T-helper 2 cell treated with Interferon-gamma antibody and Interleukin-4, amounts not matched to agents 5 μg/mL and 100 μg/mL, for 36 hours (primary cell): ENCODE measurements at regions not wholly inside any gene's neighbourhood (a gene's known extent, or its start where the extent isn't known, plus 50 kb on each side); places are given as distances from the start of the nearest gene placed in this dataset.

Experiments
- DNase-seq: peaks from one replicate; pipeline ENCODE4 v3.0.0; 2021; ENCODE audit warnings: low spot score
- H3K27ac Mint-ChIP-seq: one replicate; pipeline ENCODE4 v1.8.0; 2021; ENCODE audit warnings: mild to moderate bottlenecking, mixed read lengths
- H3K27me3 Mint-ChIP-seq: one replicate; pipeline ENCODE4 v1.8.0; 2021; ENCODE audit warnings: low read depth, mixed read lengths
- H3K36me3 Mint-ChIP-seq: one replicate; pipeline ENCODE4 v1.8.0; 2021; ENCODE audit warnings: low read depth, mixed read lengths
- H3K4me1 Mint-ChIP-seq: one replicate; pipeline ENCODE4 v1.8.0; 2021; ENCODE audit warnings: low read depth, mixed read lengths
- H3K4me3 Mint-ChIP-seq: one replicate; pipeline ENCODE4 v1.8.0; 2022; ENCODE audit warnings: mild to moderate bottlenecking, moderate library complexity, mixed read lengths
- H3K9me3 Mint-ChIP-seq: one replicate; pipeline ENCODE4 v1.8.0; 2021; ENCODE audit warnings: mixed read lengths

GRCh38 chr2:118622108-118622507, 225.3 kb downstream of the EN1 start:
- no peaks in the 10 kb centered on the region for H3K36me3 Mint-ChIP-seq
- H3K27me3 Mint-ChIP-seq, result no peaks in the 10 kb centered on the region
- H3K4me3 Mint-ChIP-seq, result no peak overlapping the region
- H3K9me3 Mint-ChIP-seq, result no peaks in the 10 kb centered on the region
- no peak overlapping the region for H3K27ac Mint-ChIP-seq
- DNase-seq, result no peak
- H3K4me1 Mint-ChIP-seq, result no peaks in the 10 kb centered on the region

GRCh38 chr2:118618279-118618678, 229.2 kb downstream of the EN1 start:
- Mint-ChIP-seq H3K4me1 (no peaks in the 10 kb centered on the region), H3K27ac (no peak overlapping the region), H3K4me3 (no peak overlapping the region), H3K36me3 (no peaks in the 10 kb centered on the region), H3K9me3 (no peaks in the 10 kb centered on the region), H3K27me3 (peaks cover 3% of the 10 kb centered on the region)
- no peak for DNase-seq

- Mint-ChIP-seq H3K4me1 (no peaks in the 10 kb centered on the region), H3K9me3 (no peaks in the 10 kb centered on the region), H3K4me3 (no peak overlapping the region), H3K27ac (no peak overlapping the region), H3K27me3 (peaks cover 3% of the 10 kb centered on the region), H3K36me3 (no peaks in the 10 kb centered on the region)
- no peak for DNase-seq
Observed at GRCh38 chr2:118616432-118616831, 231.0 kb downstream of the EN1 start.

- Mint-ChIP-seq H3K9me3 (no peaks in the 10 kb centered on the region), H3K4me3 (no peak overlapping the region), H3K27me3 (peaks cover 3% of the 10 kb centered on the region), H3K4me1 (no peaks in the 10 kb centered on the region), H3K27ac (no peak overlapping the region), H3K36me3 (no peaks in the 10 kb centered on the region)
- no peak for DNase-seq
Observed at GRCh38 chr2:118614841-118615271, 232.6 kb downstream of the EN1 start.

GRCh38 chr2:118613737-118614136, 233.7 kb downstream of the EN1 start:
- Mint-ChIP-seq H3K9me3 (no peaks in the 10 kb centered on the region), H3K27me3 (peaks cover 3% of the 10 kb centered on the region), H3K4me3 (no peak overlapping the region), H3K36me3 (no peaks in the 10 kb centered on the region), H3K27ac (no peak overlapping the region), H3K4me1 (no peaks in the 10 kb centered on the region)
- DNase-seq, result no peak

GRCh38 chr2:118611691-118612090, 235.8 kb downstream of the EN1 start:
- DNase-seq, result no peak
- no peaks in the 10 kb centered on the region for H3K4me1 Mint-ChIP-seq
- no peaks in the 10 kb centered on the region for H3K9me3 Mint-ChIP-seq
- H3K4me3 Mint-ChIP-seq, result no peak overlapping the region
- no peaks in the 10 kb centered on the region for H3K36me3 Mint-ChIP-seq
- H3K27me3 Mint-ChIP-seq, result peaks cover 3% of the 10 kb centered on the region
- no peak overlapping the region for H3K27ac Mint-ChIP-seq

- Mint-ChIP-seq H3K4me1 (no peaks in the 10 kb centered on the region), H3K9me3 (no peaks in the 10 kb centered on the region), H3K27me3 (no peaks in the 10 kb centered on the region), H3K36me3 (no peaks in the 10 kb centered on the region), H3K4me3 (no peak overlapping the region), H3K27ac (no peak overlapping the region)
- no peak for DNase-seq
Observed at GRCh38 chr2:118609138-118609537, 238.3 kb downstream of the EN1 start.

- Mint-ChIP-seq H3K27ac (no peak overlapping the region), H3K36me3 (no peaks in the 10 kb centered on the region), H3K27me3 (no peaks in the 10 kb centered on the region), H3K4me3 (no peak overlapping the region), H3K9me3 (no peaks in the 10 kb centered on the region), H3K4me1 (no peaks in the 10 kb centered on the region)
- no peak for DNase-seq
Observed at GRCh38 chr2:118607641-118608040, 239.8 kb downstream of the EN1 start.

GRCh38 chr2:118604811-118605210, 242.6 kb downstream of the EN1 start:
- H3K36me3 Mint-ChIP-seq, result no peaks in the 10 kb centered on the region
- no peaks in the 10 kb centered on the region for H3K4me1 Mint-ChIP-seq
- no peak overlapping the region for H3K4me3 Mint-ChIP-seq
- H3K27me3 Mint-ChIP-seq, result no peaks in the 10 kb centered on the region
- no peaks in the 10 kb centered on the region for H3K9me3 Mint-ChIP-seq
- H3K27ac Mint-ChIP-seq, result no peak overlapping the region
- DNase-seq, result no peak

GRCh38 chr2:118604371-118604770, 243.1 kb downstream of the EN1 start:
- Mint-ChIP-seq H3K36me3 (no peaks in the 10 kb centered on the region), H3K9me3 (no peaks in the 10 kb centered on the region), H3K4me3 (no peak overlapping the region), H3K27ac (no peak overlapping the region), H3K4me1 (no peaks in the 10 kb centered on the region), H3K27me3 (no peaks in the 10 kb centered on the region)
- no peak for DNase-seq

- Mint-ChIP-seq H3K36me3 (no peaks in the 10 kb centered on the region), H3K4me1 (no peaks in the 10 kb centered on the region), H3K27me3 (no peaks in the 10 kb centered on the region), H3K9me3 (peaks cover 3% of the 10 kb centered on the region), H3K4me3 (no peak overlapping the region), H3K27ac (no peak overlapping the region)
- DNase-seq, result no peak
Observed at GRCh38 chr2:118599141-118599540, 248.3 kb downstream of the EN1 start.

GRCh38 chr2:118596620-118597019, 250.8 kb downstream of the EN1 start:
- Mint-ChIP-seq H3K4me3 (no peak overlapping the region), H3K36me3 (no peaks in the 10 kb centered on the region), H3K9me3 (peaks cover 3% of the 10 kb centered on the region), H3K4me1 (no peaks in the 10 kb centered on the region), H3K27ac (no peak overlapping the region), H3K27me3 (no peaks in the 10 kb centered on the region)
- no peak for DNase-seq

- Mint-ChIP-seq H3K9me3 (peaks cover 3% of the 10 kb centered on the region), H3K4me3 (no peak overlapping the region), H3K4me1 (no peaks in the 10 kb centered on the region), H3K27ac (no peak overlapping the region), H3K27me3 (no peaks in the 10 kb centered on the region), H3K36me3 (no peaks in the 10 kb centered on the region)
- no peak for DNase-seq
Observed at GRCh38 chr2:118593257-118593656, 254.2 kb downstream of the EN1 start.

- Mint-ChIP-seq H3K27ac (no peak overlapping the region), H3K27me3 (no peaks in the 10 kb centered on the region), H3K4me3 (no peak overlapping the region), H3K4me1 (no peaks in the 10 kb centered on the region), H3K36me3 (no peaks in the 10 kb centered on the region), H3K9me3 (no peaks in the 10 kb centered on the region)
- no peak for DNase-seq
Observed at GRCh38 chr2:118591223-118591622, 256.2 kb downstream of the EN1 start.

- no peaks in the 10 kb centered on the region for H3K4me1 Mint-ChIP-seq
- no peak for DNase-seq
- H3K4me3 Mint-ChIP-seq, result no peak overlapping the region
- no peaks in the 10 kb centered on the region for H3K36me3 Mint-ChIP-seq
- H3K27ac Mint-ChIP-seq, result no peak overlapping the region
- no peaks in the 10 kb centered on the region for H3K9me3 Mint-ChIP-seq
- no peaks in the 10 kb centered on the region for H3K27me3 Mint-ChIP-seq
Observed at GRCh38 chr2:118589721-118590120, 257.7 kb downstream of the EN1 start.
